GM12873 (cell line): ENCODE measurements at regions not wholly inside any gene's neighbourhood (a gene's known extent, or its start where the extent isn't known, plus 50 kb on each side); places are given as distances from the start of the nearest gene placed in this dataset.

Experiments used
- CTCF ChIP-seq: IDR thresholded peaks from 2 replicates; pipeline ENCODE4 v1.5.1; 2012; ENCODE audit warnings: low read depth, mild to moderate bottlenecking, moderate library complexity, low read length, control low read depth; ENCODE audit not compliant: insufficient read depth; ENCODE audit errors: missing control alignments

DNA sequence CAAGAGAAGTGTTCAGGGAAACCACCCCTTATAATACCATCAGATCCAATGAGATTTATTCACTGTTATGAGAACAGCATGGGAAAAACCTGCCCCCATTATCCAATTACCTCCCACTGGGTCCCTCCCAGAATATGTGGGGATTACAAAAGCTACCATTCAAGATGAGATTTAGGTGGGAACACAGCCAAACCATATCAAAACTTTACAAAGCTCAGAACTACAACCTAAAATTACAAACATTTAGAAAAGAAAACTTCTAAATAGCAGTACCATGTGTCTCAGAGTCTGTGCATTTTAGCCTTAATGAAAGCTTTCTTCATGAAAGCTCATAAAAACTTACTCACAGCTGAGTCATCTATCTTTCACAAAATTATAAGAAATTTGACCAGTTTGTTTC lies 1442.8 kb upstream of the PCDH7 start:
- no peak for TF ChIP-seq CTCF

DNA sequence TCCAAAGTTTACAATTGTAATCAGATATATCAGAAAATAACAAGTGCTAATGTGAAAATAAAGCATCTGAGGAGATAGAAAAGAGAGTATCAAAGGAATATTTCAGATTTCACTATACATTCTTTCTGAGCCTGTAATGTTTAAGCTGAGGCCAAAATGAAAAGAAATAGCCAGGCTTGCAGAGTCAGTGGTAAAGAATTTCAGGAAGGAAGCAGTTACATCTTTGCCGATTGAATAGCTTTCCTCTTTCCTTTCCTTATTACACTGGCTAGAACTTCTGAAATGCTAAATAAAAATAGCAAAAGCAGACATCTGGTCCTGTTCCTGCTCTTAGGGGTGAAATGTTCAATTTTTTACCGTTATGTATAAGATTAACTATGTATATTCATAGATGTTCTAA lies 1441.6 kb upstream of the PCDH7 start:
- no peak for TF ChIP-seq CTCF

GRCh38 chr4:29289118-29289517 lies 1431.1 kb upstream of the PCDH7 start:
- no peak for TF ChIP-seq CTCF

DNA sequence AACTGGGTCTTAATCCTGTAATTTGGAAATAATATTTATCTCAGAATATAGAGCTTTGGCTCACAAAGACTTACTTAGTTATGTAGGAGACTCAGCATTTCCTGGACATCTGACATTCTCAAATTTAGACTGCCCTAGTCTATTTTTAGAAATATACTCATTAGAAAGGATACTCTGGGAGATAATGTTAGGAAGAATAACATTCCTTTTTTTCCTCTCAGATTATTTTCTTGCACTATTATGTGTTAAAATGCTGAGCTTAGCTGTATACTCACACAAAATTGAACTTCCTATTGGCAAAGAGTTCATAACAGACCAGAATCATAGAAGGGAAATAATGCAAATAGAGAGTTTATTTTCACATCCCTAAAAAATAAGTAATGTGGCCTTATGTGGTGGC lies 1424.9 kb upstream of the PCDH7 start:
- TF ChIP-seq CTCF: no peak

GRCh38 chr4:29304595-29304994 lies 1415.6 kb upstream of the PCDH7 start:
- TF ChIP-seq CTCF: no peak

DNA sequence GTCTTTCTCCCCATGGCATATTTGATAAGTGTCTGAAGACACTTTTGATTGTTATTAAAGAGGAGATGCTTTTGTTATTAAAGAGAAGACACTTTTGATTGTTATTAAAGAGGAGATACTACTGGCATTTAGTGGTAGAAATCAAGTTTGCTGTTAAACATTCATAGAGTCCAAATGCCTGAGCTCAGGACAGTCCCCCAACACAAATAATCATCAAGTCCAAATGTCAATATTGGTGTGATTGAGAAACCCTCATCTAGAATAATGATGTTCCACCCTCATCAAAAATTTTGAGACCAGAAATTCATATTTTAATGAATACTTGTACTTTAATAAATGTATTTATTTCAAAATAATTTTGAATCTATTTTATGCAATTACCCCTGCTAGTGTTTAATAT lies 1412.9 kb upstream of the PCDH7 start:
- TF ChIP-seq CTCF: no peak

- no peak for TF ChIP-seq CTCF
Observed at GRCh38 chr4:29307755-29308154, 1412.4 kb upstream of the PCDH7 start.

- TF ChIP-seq CTCF: no peak
Observed at GRCh38 chr4:29309050-29309449, 1411.1 kb upstream of the PCDH7 start.
